ENCODE measurements at regions not wholly inside any gene's neighbourhood (a gene's known extent, or its start where the extent isn't known, plus 50 kb on each side); places are given as distances from the start of the nearest gene placed in this dataset.
"Not testable (repeated sequence)": the region's sequence is repeated elsewhere in the genome, so short reads cannot be mapped to it uniquely, and the experiment has no call there.

DNA sequence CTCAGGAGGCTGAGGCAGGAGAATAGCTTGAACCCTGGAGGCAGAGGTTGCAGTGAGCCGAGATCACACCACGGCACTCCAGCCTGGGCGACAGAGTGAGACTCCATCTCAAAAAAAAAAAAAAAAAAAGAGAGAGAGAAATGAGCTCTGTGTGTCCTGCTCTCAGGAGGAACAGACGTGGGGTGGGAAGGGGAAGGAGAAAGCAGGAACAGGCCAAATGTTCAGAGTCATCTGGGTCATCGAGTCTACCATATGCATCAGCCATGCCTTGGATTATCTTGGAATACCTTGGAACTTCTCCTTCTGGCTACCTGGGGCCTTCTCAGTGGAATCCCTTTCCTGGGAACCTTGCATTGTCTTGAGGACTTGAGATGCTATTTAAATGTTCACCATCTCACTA, 51.7 kb upstream of the ZFHX3 start:
- not testable (repeated sequence) for TF ChIP-seq POLR2A (IDR thresholded peaks at IDR 0.05)
- TF ChIP-seq, protein P1, sequence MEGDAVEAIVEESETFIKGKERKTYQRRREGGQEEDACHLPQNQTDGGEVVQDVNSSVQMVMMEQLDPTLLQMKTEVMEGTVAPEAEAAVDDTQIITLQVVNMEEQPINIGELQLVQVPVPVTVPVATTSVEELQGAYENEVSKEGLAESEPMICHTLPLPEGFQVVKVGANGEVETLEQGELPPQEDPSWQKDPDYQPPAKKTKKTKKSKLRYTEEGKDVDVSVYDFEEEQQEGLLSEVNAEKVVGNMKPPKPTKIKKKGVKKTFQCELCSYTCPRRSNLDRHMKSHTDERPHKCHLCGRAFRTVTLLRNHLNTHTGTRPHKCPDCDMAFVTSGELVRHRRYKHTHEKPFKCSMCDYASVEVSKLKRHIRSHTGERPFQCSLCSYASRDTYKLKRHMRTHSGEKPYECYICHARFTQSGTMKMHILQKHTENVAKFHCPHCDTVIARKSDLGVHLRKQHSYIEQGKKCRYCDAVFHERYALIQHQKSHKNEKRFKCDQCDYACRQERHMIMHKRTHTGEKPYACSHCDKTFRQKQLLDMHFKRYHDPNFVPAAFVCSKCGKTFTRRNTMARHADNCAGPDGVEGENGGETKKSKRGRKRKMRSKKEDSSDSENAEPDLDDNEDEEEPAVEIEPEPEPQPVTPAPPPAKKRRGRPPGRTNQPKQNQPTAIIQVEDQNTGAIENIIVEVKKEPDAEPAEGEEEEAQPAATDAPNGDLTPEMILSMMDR (IDR thresholded peaks at IDR 0.05): not testable (repeated sequence)
